Smooth muscle cell (in vitro differentiated cells): ENCODE measurements at regions not wholly inside any gene's neighbourhood (a gene's known extent, or its start where the extent isn't known, plus 50 kb on each side); places are given as distances from the start of the nearest gene placed in this dataset.

ENCODE experiments used
- DNase-seq: peaks from one replicate; lab custom pipeline; 2025; ENCODE audit not compliant: unreplicated experiment; lab: John Stamatoyannopoulos, UW
- H2AFZ ChIP-seq: fragments of 200-600 bp; sonication (generic); 2 replicates; pipeline ENCODE4 v1.6.0; 2016; ENCODE audit warnings: antibody characterized with exemption, low read depth, mild to moderate bottlenecking
- H3F3A ChIP-seq: fragments of 200-600 bp; sonication (generic); 2 replicates; pipeline ENCODE4 v1.6.0; 2017; ENCODE audit warnings: antibody characterized with exemption, low read depth
- H3K27ac ChIP-seq: fragments of 200-600 bp; sonication (generic); 2 replicates; pipeline ENCODE4 v1.5.1; 2016; ENCODE audit warnings: low read depth, mild to moderate bottlenecking
- H3K27me3 ChIP-seq: fragments of 200-600 bp; sonication (generic); 2 replicates; pipeline ENCODE4 v1.6.1; 2016; ENCODE audit warnings: low read depth, mild to moderate bottlenecking
- H3K36me3 ChIP-seq: fragments of 200-600 bp; sonication (generic); 2 replicates; pipeline ENCODE4 v1.5.1; 2016; ENCODE audit warnings: low read depth
- H3K4me1 ChIP-seq: fragments of 200-600 bp; sonication (generic); 2 replicates; pipeline ENCODE4 v1.5.1; 2016; ENCODE audit warnings: low read depth
- H3K4me2 ChIP-seq: fragments of 200-600 bp; sonication (generic); 2 replicates; pipeline ENCODE4 v1.6.0; 2016; ENCODE audit warnings: mild to moderate bottlenecking
- H3K4me3 ChIP-seq: fragments of 200-600 bp; sonication (generic); 2 replicates; pipeline ENCODE4 v1.5.1; 2016; ENCODE audit warnings: mild to moderate bottlenecking
- H3K79me2 ChIP-seq: fragments of 200-600 bp; sonication (generic); 2 replicates; pipeline ENCODE4 v1.6.0; 2016; ENCODE audit warnings: low read depth, mild to moderate bottlenecking
- H3K9ac ChIP-seq: fragments of 200-600 bp; sonication (generic); 2 replicates; pipeline ENCODE4 v1.6.0; 2016; ENCODE audit warnings: low read depth
- H3K9me3 ChIP-seq: fragments of 200-600 bp; sonication (generic); replicated peaks from 2 replicates; pipeline ENCODE4 v1.5.1; 2016; ENCODE audit warnings: low read depth
- H4K20me1 ChIP-seq: fragments of 200-600 bp; sonication (generic); 2 replicates; pipeline ENCODE4 v1.6.0; 2016; ENCODE audit warnings: low read depth
- WGBS: methylation state at CpG from one replicate; pipeline ENCODE4 v1.1.7; 2016; ENCODE audit warnings: low lambda C conversion rate; 5-methylcytosine and 5-hydroxymethylcytosine counted together
- TF ChIP-seq, protein P1 (sequence below): fragments of 200-600 bp; sonication (generic); IDR thresholded peaks from 2 replicates; pipeline ENCODE4 v1.5.1; 2017; ENCODE audit warnings: borderline replicate concordance, mild to moderate bottlenecking, antibody characterized with exemption; ENCODE audit not compliant: insufficient read depth, poor library complexity, severe bottlenecking

GRCh38 chr1:157411769-157412168 lies 140.5 kb downstream of the FCRL5 start:
- Histone ChIP-seq H3K4me3 (no peak overlapping the region), H2AFZ (no peak overlapping the region), H3K9ac (no peak overlapping the region), H3K4me1 (no peaks in the 10 kb centered on the region), H3K36me3 (no peaks in the 10 kb centered on the region), H3K4me2 (no peak overlapping the region), H3K9me3 (no peaks in the 10 kb centered on the region), H3F3A (no peaks in the 10 kb centered on the region), H4K20me1 (no peaks in the 10 kb centered on the region), H3K27ac (no peak overlapping the region), H3K27me3 (no peaks in the 10 kb centered on the region), H3K79me2 (no peaks in the 10 kb centered on the region)
- no peak for DNase-seq
- 91% methylated on average over 4 of the region's 4 CpGs for WGBS
- TF ChIP-seq, protein P1, sequence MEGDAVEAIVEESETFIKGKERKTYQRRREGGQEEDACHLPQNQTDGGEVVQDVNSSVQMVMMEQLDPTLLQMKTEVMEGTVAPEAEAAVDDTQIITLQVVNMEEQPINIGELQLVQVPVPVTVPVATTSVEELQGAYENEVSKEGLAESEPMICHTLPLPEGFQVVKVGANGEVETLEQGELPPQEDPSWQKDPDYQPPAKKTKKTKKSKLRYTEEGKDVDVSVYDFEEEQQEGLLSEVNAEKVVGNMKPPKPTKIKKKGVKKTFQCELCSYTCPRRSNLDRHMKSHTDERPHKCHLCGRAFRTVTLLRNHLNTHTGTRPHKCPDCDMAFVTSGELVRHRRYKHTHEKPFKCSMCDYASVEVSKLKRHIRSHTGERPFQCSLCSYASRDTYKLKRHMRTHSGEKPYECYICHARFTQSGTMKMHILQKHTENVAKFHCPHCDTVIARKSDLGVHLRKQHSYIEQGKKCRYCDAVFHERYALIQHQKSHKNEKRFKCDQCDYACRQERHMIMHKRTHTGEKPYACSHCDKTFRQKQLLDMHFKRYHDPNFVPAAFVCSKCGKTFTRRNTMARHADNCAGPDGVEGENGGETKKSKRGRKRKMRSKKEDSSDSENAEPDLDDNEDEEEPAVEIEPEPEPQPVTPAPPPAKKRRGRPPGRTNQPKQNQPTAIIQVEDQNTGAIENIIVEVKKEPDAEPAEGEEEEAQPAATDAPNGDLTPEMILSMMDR = no peak

- Histone ChIP-seq H4K20me1 (no peaks in the 10 kb centered on the region), H3K4me3 (no peak overlapping the region), H3F3A (no peaks in the 10 kb centered on the region), H2AFZ (no peak overlapping the region), H3K9ac (no peak overlapping the region), H3K79me2 (no peaks in the 10 kb centered on the region), H3K4me1 (no peaks in the 10 kb centered on the region), H3K36me3 (no peaks in the 10 kb centered on the region), H3K27me3 (no peaks in the 10 kb centered on the region), H3K4me2 (no peak overlapping the region), H3K9me3 (no peaks in the 10 kb centered on the region), H3K27ac (no peak overlapping the region)
- no peak for DNase-seq
- TF ChIP-seq, protein P1 = no peak
- 95% methylated on average over 2 of the region's 2 CpGs for WGBS
These were observed 141.3 kb downstream of the FCRL5 start for GRCh38 chr1:157411064-157411463.

- Histone ChIP-seq H2AFZ (no peak overlapping the region), H3K4me1 (no peaks in the 10 kb centered on the region), H3K4me2 (no peak overlapping the region), H3K79me2 (no peaks in the 10 kb centered on the region), H3K27me3 (no peaks in the 10 kb centered on the region), H3F3A (no peaks in the 10 kb centered on the region), H3K4me3 (no peak overlapping the region), H3K36me3 (no peaks in the 10 kb centered on the region), H3K9me3 (no peaks in the 10 kb centered on the region), H3K27ac (no peak overlapping the region), H3K9ac (no peak overlapping the region), H4K20me1 (no peaks in the 10 kb centered on the region)
- no peak for DNase-seq
- 85% methylated on average over 5 of the region's 5 CpGs for WGBS
- TF ChIP-seq, protein P1 = no peak
These were observed 141.9 kb downstream of the FCRL5 start for GRCh38 chr1:157410457-157410856.

GRCh38 chr1:157409927-157410326 lies 142.4 kb downstream of the FCRL5 start:
- Histone ChIP-seq H3F3A (no peaks in the 10 kb centered on the region), H2AFZ (no peak overlapping the region), H3K27me3 (no peaks in the 10 kb centered on the region), H3K9me3 (no peaks in the 10 kb centered on the region), H3K79me2 (no peaks in the 10 kb centered on the region), H3K4me1 (no peaks in the 10 kb centered on the region), H3K36me3 (no peaks in the 10 kb centered on the region), H4K20me1 (no peaks in the 10 kb centered on the region), H3K27ac (no peak overlapping the region), H3K4me2 (no peak overlapping the region), H3K4me3 (no peak overlapping the region), H3K9ac (no peak overlapping the region)
- TF ChIP-seq, protein P1 = no peak
- no peak for DNase-seq
- 92% methylated on average over 6 of the region's 6 CpGs for WGBS
